ENCODE measurements at regions not wholly inside any gene's neighbourhood (a gene's known extent, or its start where the extent isn't known, plus 50 kb on each side); places are given as distances from the start of the nearest gene placed in this dataset.
"Not testable (repeated sequence)": the region's sequence is repeated elsewhere in the genome, so short reads cannot be mapped to it uniquely, and the experiment has no call there.

GRCh38 chr10:57494486-57494885, 773.2 kb downstream of the IPMK start:
- DNase-seq = no peak

GRCh38 chr10:57482259-57482658, 785.4 kb downstream of the IPMK start:
- no peak for DNase-seq

GRCh38 chr10:57472823-57473619, 794.7 kb downstream of the IPMK start:
- DNase-seq = no peak

- no peak for DNase-seq
These were observed 798.7 kb downstream of the IPMK start for GRCh38 chr10:57468894-57469432.

GRCh38 chr10:57465155-57465554, 802.5 kb downstream of the IPMK start:
- no peak for DNase-seq

GRCh38 chr10:57460540-57460939, 807.2 kb downstream of the IPMK start:
- DNase-seq = no peak

- DNase-seq = no peak
These were observed 809.7 kb downstream of the IPMK start for GRCh38 chr10:57457972-57458512.

GRCh38 chr10:57430376-57430775, 837.3 kb downstream of the IPMK start:
- DNase-seq = no peak

- no peak for DNase-seq
These were observed 846.8 kb downstream of the IPMK start for GRCh38 chr10:57420881-57421280.

- DNase-seq = no peak
These were observed 849.2 kb downstream of the IPMK start for GRCh38 chr10:57418476-57418875.

- DNase-seq = no peak
These were observed 871.8 kb downstream of the IPMK start for GRCh38 chr10:57395923-57396322.

- no peak for DNase-seq
These were observed 900.3 kb downstream of the IPMK start for GRCh38 chr10:57367412-57367811.

- no peak for DNase-seq
These were observed 904.9 kb downstream of the IPMK start for GRCh38 chr10:57362811-57363210.

- no peak for DNase-seq
These were observed 914.2 kb downstream of the IPMK start for GRCh38 chr10:57353403-57354003.

- no peak for DNase-seq
These were observed 916.6 kb downstream of the IPMK start for GRCh38 chr10:57351076-57351475.

GRCh38 chr10:57341294-57341693, 926.4 kb downstream of the IPMK start:
- DNase-seq = no peak

GRCh38 chr10:57338823-57339558, 928.7 kb downstream of the IPMK start:
- DNase-seq = no peak

GRCh38 chr10:57336865-57337264, 930.8 kb downstream of the IPMK start:
- DNase-seq = no peak

GRCh38 chr10:57336341-57336740, 931.4 kb downstream of the IPMK start:
- no peak for DNase-seq

- no peak for DNase-seq
These were observed 933.2 kb downstream of the IPMK start for GRCh38 chr10:57334523-57334922.

GRCh38 chr10:57333880-57334279, 933.8 kb downstream of the IPMK start:
- no peak for DNase-seq

- not testable (repeated sequence) for DNase-seq
These were observed 946.3 kb downstream of the IPMK start for GRCh38 chr10:57321400-57321854.

GRCh38 chr10:57320416-57320815, 947.3 kb downstream of the IPMK start:
- no peak for DNase-seq
